Esophagus squamous epithelium (tissue), 4 donors: ENCODE measurements at regions not wholly inside any gene's neighbourhood (a gene's known extent, or its start where the extent isn't known, plus 50 kb on each side); places are given as distances from the start of the nearest gene placed in this dataset.

ENCODE experiments used
- POLR2A ChIP-seq, 4 donors: fragments of 450-650 bp; IDR thresholded peaks; one replicate each; pipeline ENCODE4 v1.6.1; 2017; ENCODE audit warnings: antibody characterized with exemption in 4 of 4, mild to moderate bottlenecking in 4 of 4, moderate library complexity in 3 of 4
- TF ChIP-seq, protein P1 (sequence below), 6 experiments: fragments of 450-650 bp in 4 of 6; fragments of 200-600 bp in 2 of 6; sonication (generic) in 2 of 6; IDR thresholded peaks; one replicate each; pipeline ENCODE4 v1.5.1; 2016 to 2019; ENCODE audit warnings: antibody characterized with exemption in 6 of 6, mild to moderate bottlenecking in 4 of 6, moderate library complexity in 4 of 6

DNA sequence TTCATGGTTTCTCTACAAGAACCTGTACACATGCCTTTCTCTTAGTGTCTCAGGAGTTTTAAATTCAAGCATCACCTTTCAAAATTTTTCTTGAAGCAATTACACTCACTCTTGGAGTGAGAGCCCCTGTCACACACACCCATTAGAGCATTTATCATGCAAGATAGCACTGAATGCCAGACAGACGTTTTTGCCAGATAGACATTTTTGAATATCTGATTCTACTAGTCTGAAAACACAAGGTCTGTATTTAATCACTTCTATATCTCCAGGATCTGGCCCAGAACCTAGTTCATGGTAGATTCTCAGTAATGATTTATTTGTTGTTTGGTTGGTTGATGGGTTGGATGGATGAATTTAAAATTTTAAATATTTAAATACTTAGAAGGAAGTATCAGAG, 60.9 kb upstream of the PDE1C start:
- TF ChIP-seq POLR2A (IDR thresholded peaks at IDR 0.05): no peak
- TF ChIP-seq, protein P1, sequence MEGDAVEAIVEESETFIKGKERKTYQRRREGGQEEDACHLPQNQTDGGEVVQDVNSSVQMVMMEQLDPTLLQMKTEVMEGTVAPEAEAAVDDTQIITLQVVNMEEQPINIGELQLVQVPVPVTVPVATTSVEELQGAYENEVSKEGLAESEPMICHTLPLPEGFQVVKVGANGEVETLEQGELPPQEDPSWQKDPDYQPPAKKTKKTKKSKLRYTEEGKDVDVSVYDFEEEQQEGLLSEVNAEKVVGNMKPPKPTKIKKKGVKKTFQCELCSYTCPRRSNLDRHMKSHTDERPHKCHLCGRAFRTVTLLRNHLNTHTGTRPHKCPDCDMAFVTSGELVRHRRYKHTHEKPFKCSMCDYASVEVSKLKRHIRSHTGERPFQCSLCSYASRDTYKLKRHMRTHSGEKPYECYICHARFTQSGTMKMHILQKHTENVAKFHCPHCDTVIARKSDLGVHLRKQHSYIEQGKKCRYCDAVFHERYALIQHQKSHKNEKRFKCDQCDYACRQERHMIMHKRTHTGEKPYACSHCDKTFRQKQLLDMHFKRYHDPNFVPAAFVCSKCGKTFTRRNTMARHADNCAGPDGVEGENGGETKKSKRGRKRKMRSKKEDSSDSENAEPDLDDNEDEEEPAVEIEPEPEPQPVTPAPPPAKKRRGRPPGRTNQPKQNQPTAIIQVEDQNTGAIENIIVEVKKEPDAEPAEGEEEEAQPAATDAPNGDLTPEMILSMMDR (IDR thresholded peaks at IDR 0.05): no peak
